Esophagus squamous epithelium (tissue), 5 donors: ENCODE measurements at regions not wholly inside any gene's neighbourhood (a gene's known extent, or its start where the extent isn't known, plus 50 kb on each side); places are given as distances from the start of the nearest gene placed in this dataset.
"Not testable (repeated sequence)": the region's sequence is repeated elsewhere in the genome, so short reads cannot be mapped to it uniquely, and the experiment has no call there.

Experiments used
- DNase-seq: peaks from one replicate; lab custom pipeline; 2025; lab: John Stamatoyannopoulos, UW
- H3K27ac ChIP-seq, 4 donors: fragments of 200-600 bp; sonication (generic); one replicate each; pipeline ENCODE4 v1.5.1; 2016 to 2019; ENCODE audit warnings: mild to moderate bottlenecking in 1 of 4
- H3K27me3 ChIP-seq, 4 donors: fragments of 200-600 bp; sonication (generic); 1 replicate in 3 of 4; 2 replicates in 1 of 4; pipeline versions ENCODE4 v1.5.1 to v1.6.0; 2017 to 2021; ENCODE audit warnings: antibody characterized with exemption in 1 of 4
- H3K36me3 ChIP-seq, 3 donors: fragments of 200-600 bp; sonication (generic); one replicate each; pipeline ENCODE4 v1.5.1; 2016 to 2019
- H3K4me1 ChIP-seq, 3 donors: fragments of 200-600 bp; sonication (generic); one replicate each; pipeline ENCODE4 v1.5.1; 2017 to 2019
- H3K4me3 ChIP-seq, 4 donors: fragments of 200-600 bp; sonication (generic); 1 replicate in 3 of 4; 2 replicates in 1 of 4; pipeline ENCODE4 v1.5.1; 2016 to 2019; ENCODE audit warnings: mild to moderate bottlenecking in 2 of 4, moderate library complexity in 1 of 4
- H3K9me3 ChIP-seq, 3 donors: fragments of 200-600 bp; sonication (generic); one replicate each; pipeline ENCODE4 v1.5.1; 2016 to 2019
- CTCF ChIP-seq, 6 experiments: fragments of 450-650 bp in 4 of 6; fragments of 200-600 bp in 2 of 6; sonication (generic) in 2 of 6; IDR thresholded peaks; one replicate each; pipeline ENCODE4 v1.5.1; 2016 to 2019; ENCODE audit warnings: antibody characterized with exemption in 6 of 6, mild to moderate bottlenecking in 4 of 6, moderate library complexity in 4 of 6
- POLR2A ChIP-seq, 4 donors: fragments of 450-650 bp; IDR thresholded peaks; one replicate each; pipeline ENCODE4 v1.6.1; 2017; ENCODE audit warnings: antibody characterized with exemption in 4 of 4, mild to moderate bottlenecking in 4 of 4, moderate library complexity in 3 of 4
- WGBS, 2 donors: methylation state at CpG; one replicate each; pipeline ENCODE4 v1.1.5; 2018; 5-methylcytosine and 5-hydroxymethylcytosine counted together
- intact Hi-C: fragments of 100-400 bp; cut with DNase I; formaldehyde crosslinking; loops from one replicate; pipeline ENCODE4 v1.15.0; 2022
- donor health status: DM: yes; HTN: yes; CAD: no.

GRCh38 chr9:113737517-113738271 is 138.4 kb upstream of the ZNF618 start:
- TF ChIP-seq POLR2A (IDR thresholded peaks at IDR 0.05) (no peak), CTCF (IDR thresholded peaks at IDR 0.05) (peak in 5 of 6 experiments; percentile 51 to 73 (median 71))
- H3K27ac ChIP-seq: no peak overlapping the region
- 37 to 40% methylated on average over 6 of the region's 6 CpGs for WGBS, 2 donors
- no peak overlapping the region for H3K4me3 ChIP-seq
- DNase-seq: no peak
- no peaks in the 10 kb centered on the region for H3K9me3 ChIP-seq
- H3K36me3 ChIP-seq: no peaks in the 10 kb centered on the region
- intact Hi-C loops: no loop called here
- no peaks in the 10 kb centered on the region for H3K4me1 ChIP-seq
- H3K27me3 ChIP-seq: peaks cover 0 to 10% (median 0%) of the 10 kb centered on the region in 4 donors

- Histone ChIP-seq H3K9me3 (no peaks in the 10 kb centered on the region), H3K4me1 (no peaks in the 10 kb centered on the region), H3K27me3 (peaks cover 0 to 18% (median 0%) of the 10 kb centered on the region in 4 donors), H3K27ac (no peak overlapping the region), H3K36me3 (no peaks in the 10 kb centered on the region), H3K4me3 (no peak overlapping the region)
- TF ChIP-seq CTCF (IDR thresholded peaks at IDR 0.05) (no peak), POLR2A (IDR thresholded peaks at IDR 0.05) (no peak)
- intact Hi-C loops: no loop called here
- no peak for DNase-seq
- 82% methylated on average over 8 to 9 of the region's 9 CpGs for WGBS, 2 donors
Observed at GRCh38 chr9:113738496-113738892, 137.6 kb upstream of the ZNF618 start.

GRCh38 chr9:113738893-113739604 is 137.1 kb upstream of the ZNF618 start:
- intact Hi-C loops: no loop called here
- Histone ChIP-seq H3K27me3 (peaks cover 0 to 21% (median 0%) of the 10 kb centered on the region in 4 donors), H3K4me1 (no peaks in the 10 kb centered on the region), H3K9me3 (no peaks in the 10 kb centered on the region), H3K27ac (no peak overlapping the region), H3K36me3 (no peaks in the 10 kb centered on the region), H3K4me3 (no peak overlapping the region)
- DNase-seq: no peak
- no peak for TF ChIP-seq CTCF (IDR thresholded peaks at IDR 0.05)
- TF ChIP-seq POLR2A (IDR thresholded peaks at IDR 0.05): no peak
- 80% methylated on average over 6 of the region's 6 CpGs for WGBS, 2 donors

GRCh38 chr9:113739605-113740507 is 136.3 kb upstream of the ZNF618 start:
- H3K9me3 ChIP-seq, H3K36me3 ChIP-seq, intact Hi-C loops, H3K4me3 ChIP-seq, H3K4me1 ChIP-seq, H3K27ac ChIP-seq, DNase-seq: not testable (repeated sequence)
- H3K27me3 ChIP-seq: peaks cover 0 to 27% (median 0%) of the 10 kb centered on the region in 4 donors
- WGBS, 2 donors: 95 to 100% methylated on average over 2 of the region's 2 CpGs

GRCh38 chr9:113740508-113741500 is 135.3 kb upstream of the ZNF618 start:
- intact Hi-C loops: not testable (repeated sequence)

More at GRCh38 chr9:113740508-113741500, 135.3 kb upstream of the ZNF618 start:
- H3K4me1 ChIP-seq, H3K36me3 ChIP-seq, DNase-seq, H3K9me3 ChIP-seq, H3K4me3 ChIP-seq, H3K27ac ChIP-seq: not testable (repeated sequence)
- WGBS, 2 donors: 30 to 34% methylated on average over 8 of the region's 8 CpGs
- peaks cover 0 to 30% (median 0%) of the 10 kb centered on the region in 4 donors for H3K27me3 ChIP-seq
